Calu3 (cell line): ENCODE measurements at regions not wholly inside any gene's neighbourhood (a gene's known extent, or its start where the extent isn't known, plus 50 kb on each side); places are given as distances from the start of the nearest gene placed in this dataset.

Experiments used
- BruUV-seq: library from RNA; stranded (reverse); fragments of 400-500 nt; replicated peaks from 2 replicates; lab custom pipeline; 2021; lab: Mats Ljungman, UMichigan
- CTCF ChIA-PET: fragments of 300-600 bp; sonication (Branson Sonifier 250); formaldehyde crosslinking; loops from one replicate; lab custom pipeline; 2022; ENCODE audit warnings: antibody characterized with exemption; lab: Charles Lee
- DNase-seq: peaks from one replicate; pipeline ENCODE4 v3.0.0; 2022
- H3K27ac Mint-ChIP-seq: one replicate; pipeline ENCODE4 v1.8.0; 2022; ENCODE audit warnings: mixed read lengths; ENCODE audit not compliant: unreplicated experiment
- H3K27me3 Mint-ChIP-seq: one replicate; pipeline ENCODE4 v1.8.0; 2022; ENCODE audit warnings: mixed read lengths; ENCODE audit not compliant: unreplicated experiment
- H3K36me3 Mint-ChIP-seq: one replicate; pipeline ENCODE4 v1.8.0; 2022; ENCODE audit warnings: mild to moderate bottlenecking, moderate library complexity, mixed read lengths; ENCODE audit not compliant: insufficient read depth, unreplicated experiment
- H3K4me1 Mint-ChIP-seq: one replicate; pipeline ENCODE4 v1.8.0; 2022; ENCODE audit warnings: mild to moderate bottlenecking, low read depth, mixed read lengths; ENCODE audit not compliant: unreplicated experiment
- H3K4me3 Mint-ChIP-seq: one replicate; pipeline ENCODE4 v1.8.0; 2022; ENCODE audit warnings: mild to moderate bottlenecking, low read depth, moderate library complexity, mixed read lengths; ENCODE audit not compliant: unreplicated experiment
- H3K9me3 Mint-ChIP-seq: one replicate; pipeline ENCODE4 v1.8.0; 2022; ENCODE audit warnings: low read depth, mixed read lengths; ENCODE audit not compliant: unreplicated experiment
- intact Hi-C: fragments of 100-400 bp; cut with micrococcal nuclease; formaldehyde crosslinking; loops from one replicate; pipeline ENCODE4 v1.10.0; 2022; ENCODE audit not compliant: unreplicated experiment
- TF ChIP-seq, protein P1 (sequence below): fragments of 200-600 bp; IDR thresholded peaks from one replicate; pipeline ENCODE4 v1.8.0; 2022; ENCODE audit warnings: antibody characterized with exemption; ENCODE audit not compliant: unreplicated experiment

DNA sequence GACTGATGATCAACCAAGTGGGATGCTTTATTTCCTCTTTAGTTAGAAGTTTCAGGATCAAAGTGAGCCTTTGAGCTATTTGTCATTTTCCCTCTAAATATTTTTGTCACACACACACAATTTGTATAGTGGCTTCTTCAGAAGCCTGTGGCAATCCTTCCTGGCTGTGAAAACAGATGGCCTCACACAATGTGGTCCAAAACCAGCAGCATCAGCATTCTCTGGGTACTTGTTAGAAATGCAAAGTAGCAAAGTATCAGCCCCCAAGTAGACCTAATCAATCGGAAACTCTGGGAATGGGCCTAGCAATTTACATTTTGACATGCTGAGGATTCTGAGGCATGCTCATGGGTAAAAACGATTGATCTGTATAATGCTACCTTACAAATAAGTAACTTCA is 115.9 kb downstream of the PAX1 start:
- intact Hi-C loops, result no loop called here
- Mint-ChIP-seq H3K36me3 (no peaks in the 10 kb centered on the region), H3K4me1 (no peaks in the 10 kb centered on the region), H3K9me3 (no peaks in the 10 kb centered on the region), H3K27me3 (no peaks in the 10 kb centered on the region), H3K4me3 (no peak overlapping the region), H3K27ac (no peak overlapping the region)
- DNase-seq, result no peak
- TF ChIP-seq, protein P1, sequence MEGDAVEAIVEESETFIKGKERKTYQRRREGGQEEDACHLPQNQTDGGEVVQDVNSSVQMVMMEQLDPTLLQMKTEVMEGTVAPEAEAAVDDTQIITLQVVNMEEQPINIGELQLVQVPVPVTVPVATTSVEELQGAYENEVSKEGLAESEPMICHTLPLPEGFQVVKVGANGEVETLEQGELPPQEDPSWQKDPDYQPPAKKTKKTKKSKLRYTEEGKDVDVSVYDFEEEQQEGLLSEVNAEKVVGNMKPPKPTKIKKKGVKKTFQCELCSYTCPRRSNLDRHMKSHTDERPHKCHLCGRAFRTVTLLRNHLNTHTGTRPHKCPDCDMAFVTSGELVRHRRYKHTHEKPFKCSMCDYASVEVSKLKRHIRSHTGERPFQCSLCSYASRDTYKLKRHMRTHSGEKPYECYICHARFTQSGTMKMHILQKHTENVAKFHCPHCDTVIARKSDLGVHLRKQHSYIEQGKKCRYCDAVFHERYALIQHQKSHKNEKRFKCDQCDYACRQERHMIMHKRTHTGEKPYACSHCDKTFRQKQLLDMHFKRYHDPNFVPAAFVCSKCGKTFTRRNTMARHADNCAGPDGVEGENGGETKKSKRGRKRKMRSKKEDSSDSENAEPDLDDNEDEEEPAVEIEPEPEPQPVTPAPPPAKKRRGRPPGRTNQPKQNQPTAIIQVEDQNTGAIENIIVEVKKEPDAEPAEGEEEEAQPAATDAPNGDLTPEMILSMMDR, result no peak
- no TSS peak for BruUV-seq
- CTCF ChIA-PET, result no interaction called here

DNA sequence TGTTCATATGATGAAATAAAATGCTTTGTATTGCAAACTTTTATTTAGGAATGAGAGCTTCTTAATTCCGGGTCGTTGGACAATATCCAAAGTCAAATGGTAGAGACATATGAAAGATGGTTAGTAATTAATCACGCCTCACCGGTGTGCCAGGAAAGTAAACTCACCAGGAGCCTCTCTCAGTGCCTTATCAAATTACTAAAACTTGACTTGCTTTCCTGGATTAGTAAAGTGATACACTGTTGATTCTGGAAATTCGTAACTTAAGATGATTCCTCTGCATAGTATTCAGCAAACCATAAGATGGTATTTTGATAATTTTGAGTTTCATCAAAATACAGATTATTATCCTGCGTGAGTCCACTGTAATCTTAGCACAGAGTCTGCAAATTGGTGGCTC is 115.2 kb downstream of the PAX1 start:
- Mint-ChIP-seq H3K4me3 (no peak overlapping the region), H3K27me3 (no peaks in the 10 kb centered on the region), H3K9me3 (no peaks in the 10 kb centered on the region), H3K4me1 (no peaks in the 10 kb centered on the region), H3K27ac (no peak overlapping the region), H3K36me3 (no peaks in the 10 kb centered on the region)
- TF ChIP-seq, protein P1, result no peak
- DNase-seq, result no peak
- CTCF ChIA-PET, result no interaction called here
- BruUV-seq, result no TSS peak
- intact Hi-C loops, result no loop called here

DNA sequence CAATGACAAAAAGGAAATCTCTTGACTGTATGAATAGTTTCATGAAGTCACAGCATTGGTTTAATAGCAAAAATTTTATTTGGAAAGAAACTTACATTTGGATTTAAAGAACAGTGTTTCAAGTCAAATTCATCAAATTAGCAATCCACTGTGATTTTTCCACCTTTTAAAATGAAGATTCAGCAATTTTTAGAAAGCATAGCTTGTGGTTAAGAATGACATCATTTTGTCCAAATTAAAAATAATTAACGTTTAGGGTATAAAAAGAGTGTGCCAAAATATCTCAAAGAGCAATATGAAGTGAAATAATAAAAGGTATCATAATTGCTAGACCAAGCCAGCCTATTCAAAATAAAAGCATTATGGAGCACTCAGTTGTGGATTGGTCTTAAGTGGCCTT is 114.6 kb downstream of the PAX1 start:
- BruUV-seq, result no TSS peak
- no peaks in the 10 kb centered on the region for H3K9me3 Mint-ChIP-seq
- no peaks in the 10 kb centered on the region for H3K36me3 Mint-ChIP-seq
- TF ChIP-seq, protein P1, result no peak
- no peak overlapping the region for H3K27ac Mint-ChIP-seq
- no peak for DNase-seq
- no peaks in the 10 kb centered on the region for H3K4me1 Mint-ChIP-seq
- CTCF ChIA-PET, result no interaction called here
- no peaks in the 10 kb centered on the region for H3K27me3 Mint-ChIP-seq
- H3K4me3 Mint-ChIP-seq, result no peak overlapping the region
- intact Hi-C loops, result no loop called here

DNA sequence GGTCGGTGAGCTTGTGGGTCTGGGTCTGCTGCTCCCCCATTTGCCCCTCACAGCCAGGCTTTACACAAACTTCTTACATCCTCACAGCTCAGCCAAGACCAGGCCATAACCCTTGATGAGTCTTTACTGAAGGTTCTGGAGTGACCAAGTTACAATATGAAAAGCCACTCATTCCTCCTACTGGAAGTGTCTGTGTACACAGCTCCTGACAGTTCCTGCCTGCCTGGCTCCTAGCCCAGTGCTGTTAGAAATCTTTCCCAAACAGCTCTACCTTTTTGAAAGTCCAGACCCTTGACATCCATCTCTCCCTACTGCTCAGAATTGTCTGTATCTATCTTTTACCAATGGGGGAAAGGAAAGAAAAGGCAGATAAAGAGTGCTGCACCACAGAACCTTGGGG is 106.9 kb downstream of the PAX1 start:
- no TSS peak for BruUV-seq
- CTCF ChIA-PET, result no interaction called here
- Mint-ChIP-seq H3K27me3 (no peaks in the 10 kb centered on the region), H3K9me3 (peaks cover 4% of the 10 kb centered on the region), H3K27ac (no peak overlapping the region), H3K4me1 (no peaks in the 10 kb centered on the region), H3K4me3 (no peak overlapping the region), H3K36me3 (no peaks in the 10 kb centered on the region)
- intact Hi-C loops, result no loop called here
- TF ChIP-seq, protein P1, result no peak
- no peak for DNase-seq
